Heart left ventricle (tissue), 13 donors: ENCODE measurements at regions not wholly inside any gene's neighbourhood (a gene's known extent, or its start where the extent isn't known, plus 50 kb on each side); places are given as distances from the start of the nearest gene placed in this dataset.

ENCODE experiments used
- CTCF ChIP-seq, 12 donors: fragments of 200-600 bp; sonication (generic) in 4 of 12; IDR thresholded peaks; one replicate each; pipeline versions ENCODE4 v1.5.0 to v1.8.0; 2018 to 2022; ENCODE audit warnings: antibody characterized with exemption in 12 of 12, mild to moderate bottlenecking in 5 of 12
- POLR2A ChIP-seq, 2 donors: fragments of 450-650 bp; IDR thresholded peaks; one replicate each; pipeline ENCODE4 v1.6.1; 2017; ENCODE audit warnings: antibody characterized with exemption in 2 of 2, mild to moderate bottlenecking in 2 of 2, moderate library complexity in 2 of 2
- donor health status: ischemic (EF 13 %, LVEDD 7.1; RV severe dilation, severe dysfunction).
- donor health status: DM: no; HTN: yes; CAD: no.
- donor health status: DM: no; HTN: no; CAD: no.
- donor health status: ischemic (EF 25% LVEDD 6.9; RV normal size, moderate dysfunction).
- donor health status: ischemic (EF 25% LVEDD 5.7; RV mildly dilated, moderate dysfunction).
- donor health status: ischemic (EF 35%, LVEDD 5.7; RV mildly dilated, moderate dysfunction).
- donor health status: nonischemic (EF 11% LVEDD 7.7; RV severe dilation, severe dysfunction).
- donor health status: DM: yes; HTN: yes; CAD: no.
- donor health status: PGD.
- donor health status: ischemic (EF 29% LVEDD 5.4; RV normal size, mild dysfunction).
- donor health status: nonischemic (EF 23%, LVEDD 6.1; RV moderate dilation, normal function).

GRCh38 chr17:63120406-63120805 lies 154.4 kb downstream of the TANC2 start:
- TF ChIP-seq CTCF (IDR thresholded peaks at IDR 0.05): no peak
- TF ChIP-seq POLR2A (IDR thresholded peaks at IDR 0.05): no peak
